Small intestine (tissue), 7 donors: ENCODE measurements at regions not wholly inside any gene's neighbourhood (a gene's known extent, or its start where the extent isn't known, plus 50 kb on each side); places are given as distances from the start of the nearest gene placed in this dataset.

Source experiments
- DNase-seq, 2 donors: peaks; one replicate each; pipeline versions ENCODE4 v3.0.0 to v3.0.0-alpha.2; 2013
- FAIRE-seq: peaks from 2 replicates; lab custom pipeline; 2012; peaks lifted over from hg19 to GRCh38; lab: Jason Lieb, UNC
- H3K27ac ChIP-seq, 3 donors: one replicate each; pipeline ENCODE4 v1.5.1; 2013; ENCODE audit warnings: low read length in 2 of 3, mild to moderate bottlenecking in 2 of 3, control low read depth in 1 of 3, inconsistent platforms in 1 of 3, low read depth in 1 of 3, moderate library complexity in 1 of 3
- H3K27me3 ChIP-seq, 3 donors: one replicate each; pipeline ENCODE4 v1.6.1; 2013; ENCODE audit warnings: low read length in 3 of 3, inconsistent platforms in 1 of 3; ENCODE audit not compliant: control insufficient read depth in 3 of 3, insufficient read depth in 3 of 3
- H3K36me3 ChIP-seq, 3 donors: one replicate each; pipeline ENCODE4 v1.6.1; 2013; ENCODE audit warnings: low read length in 3 of 3, inconsistent platforms in 1 of 3, low read depth in 1 of 3, mild to moderate bottlenecking in 1 of 3, moderate library complexity in 1 of 3; ENCODE audit not compliant: control insufficient read depth in 3 of 3, insufficient read depth in 2 of 3
- H3K4me1 ChIP-seq, 3 donors: one replicate each; pipeline ENCODE4 v1.6.1; 2013; ENCODE audit warnings: low read length in 2 of 3, inconsistent platforms in 1 of 3, low read depth in 1 of 3, mild to moderate bottlenecking in 1 of 3, moderate library complexity in 1 of 3; ENCODE audit not compliant: control insufficient read depth in 3 of 3, insufficient read depth in 2 of 3
- H3K4me3 ChIP-seq, 3 donors: one replicate each; pipeline ENCODE4 v1.5.1; 2013; ENCODE audit warnings: low read length in 3 of 3, control low read depth in 1 of 3, inconsistent platforms in 1 of 3, low read depth in 1 of 3, mild to moderate bottlenecking in 1 of 3, moderate library complexity in 1 of 3
- H3K9me3 ChIP-seq, 2 donors: one replicate each; pipeline ENCODE4 v1.6.1; 2013; ENCODE audit warnings: low read depth in 1 of 2, low read length in 1 of 2; ENCODE audit not compliant: control insufficient read depth in 2 of 2, insufficient read depth in 1 of 2
- WGBS, 3 donors: extraction: QIAGEN DNeasy Blood & Tissue Kit; methylation state at CpG; one replicate each; pipeline ENCODE4 v1.1.7; 2013; 5-methylcytosine and 5-hydroxymethylcytosine counted together
- donor health status: healthy with polysubstance abuse.
- donor health status: control.
- donor health status: control.
- donor health status: Bipolar disorder and iron deficiency.
- donor health status: healthy.

DNA sequence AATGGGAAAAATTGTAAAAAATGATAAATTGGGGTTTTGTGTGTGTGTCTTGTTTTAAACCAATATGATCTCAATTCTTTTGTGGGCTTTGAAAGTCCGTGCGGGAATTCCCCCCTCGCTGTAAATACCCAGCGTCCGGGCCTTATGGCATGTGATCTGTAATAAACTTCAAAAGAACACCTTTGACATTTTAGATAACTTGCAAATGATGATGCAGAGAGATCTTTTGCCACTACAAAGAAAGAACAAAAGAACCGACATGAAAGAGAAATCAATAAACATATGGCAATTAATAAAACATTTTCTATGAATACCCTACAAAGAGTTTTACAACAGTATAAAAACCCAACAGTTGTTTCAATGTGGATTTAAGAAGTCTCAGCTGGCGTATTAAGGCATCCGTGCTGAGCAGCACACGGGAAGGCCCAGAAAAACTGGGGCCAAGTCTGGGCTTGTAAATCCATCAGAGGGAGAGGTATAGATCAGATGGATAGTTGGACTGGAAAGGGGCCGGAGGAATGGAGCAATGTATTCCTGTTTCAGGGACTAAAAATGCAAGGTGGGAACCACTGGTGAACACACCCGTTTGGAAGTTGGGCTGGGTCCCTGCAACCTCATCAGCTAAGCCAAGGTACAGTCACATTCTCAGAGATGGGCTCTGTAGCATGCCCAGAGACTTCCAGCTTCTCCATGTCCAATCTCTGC is 115.2 kb downstream of the IRX5 start:
- H3K9me3 ChIP-seq = no peaks in the 10 kb centered on the region
- FAIRE-seq (no peak), DNase-seq (peak; percentile 28 to 44)
- H3K27ac ChIP-seq = no peak overlapping the region
- 17 to 57% (median 32%) methylated on average over 11 of the region's 11 CpGs for WGBS, 3 donors
- H3K27me3 ChIP-seq = peaks cover 0 to 5% (median 3%) of the 10 kb centered on the region in 3 donors
- no peaks in the 10 kb centered on the region for H3K36me3 ChIP-seq
- H3K4me1 ChIP-seq = no peaks in the 10 kb centered on the region
- H3K4me3 ChIP-seq = no peak overlapping the region

DNA sequence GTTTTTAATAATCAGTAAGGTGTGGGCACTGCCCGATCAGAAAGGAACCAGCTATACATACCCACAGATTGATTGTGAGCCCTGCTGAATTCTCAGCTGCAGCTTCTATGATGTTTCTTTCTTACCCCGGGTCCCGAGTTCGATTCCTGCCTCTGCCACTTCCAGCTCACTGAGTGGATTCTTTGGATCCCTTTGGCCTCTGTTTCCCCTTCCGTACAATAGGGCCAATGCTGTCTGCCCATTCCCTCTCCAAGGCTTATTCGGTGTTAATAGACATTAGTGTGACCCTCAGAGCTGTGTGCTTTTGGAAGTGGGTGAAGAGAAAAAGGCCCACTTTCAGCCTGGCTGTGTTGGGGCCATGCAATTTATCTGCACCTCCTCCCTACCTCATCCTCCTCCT is 115.8 kb downstream of the IRX5 start:
- Histone ChIP-seq H3K9me3 (no peaks in the 10 kb centered on the region), H3K4me3 (no peak overlapping the region), H3K4me1 (no peaks in the 10 kb centered on the region), H3K27ac (no peak overlapping the region), H3K36me3 (no peaks in the 10 kb centered on the region), H3K27me3 (peaks cover 0 to 5% (median 3%) of the 10 kb centered on the region in 3 donors)
- 41 to 83% (median 51%) methylated on average over 6 of the region's 6 CpGs for WGBS, 3 donors
- no peak for DNase-seq
- no peak for FAIRE-seq

DNA sequence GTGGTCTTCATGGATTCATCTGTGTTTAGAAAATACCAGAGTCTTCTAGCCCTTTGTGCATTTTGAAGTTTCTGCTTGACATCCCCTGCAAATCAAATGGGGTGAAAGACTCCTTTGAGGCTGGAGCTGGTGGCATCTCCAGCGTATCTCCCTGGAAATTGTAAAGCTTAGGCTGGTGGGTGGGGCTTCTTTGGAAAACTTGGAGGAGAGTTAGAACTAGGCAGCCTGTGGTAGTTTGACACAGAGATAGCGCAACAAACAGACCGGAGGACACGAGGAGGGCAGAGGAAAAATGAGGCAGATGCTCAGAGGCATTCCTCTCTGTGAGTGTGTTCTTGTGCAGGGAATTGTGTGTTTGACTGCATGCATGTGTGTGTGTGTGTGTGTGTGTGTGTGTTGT is 116.3 kb downstream of the IRX5 start:
- no peak for FAIRE-seq

GRCh38 chr16:55047331-55047730 is 116.7 kb downstream of the IRX5 start:
- DNase-seq (no peak), FAIRE-seq (no peak)
- Histone ChIP-seq H3K36me3 (no peaks in the 10 kb centered on the region), H3K9me3 (no peaks in the 10 kb centered on the region), H3K4me3 (no peak overlapping the region), H3K4me1 (no peaks in the 10 kb centered on the region), H3K27ac (no peak overlapping the region), H3K27me3 (peaks cover 0 to 5% (median 3%) of the 10 kb centered on the region in 3 donors)
- 83 to 89% (median 85%) methylated on average over 4 of the region's 4 CpGs for WGBS, 3 donors

More for the DNA sequence above, 116.3 kb downstream of the IRX5 start:
- peaks cover 0 to 5% (median 3%) of the 10 kb centered on the region in 3 donors for H3K27me3 ChIP-seq
- no peak overlapping the region for H3K4me3 ChIP-seq
- DNase-seq = no peak
- H3K36me3 ChIP-seq = no peaks in the 10 kb centered on the region
- 20 to 47% (median 40%) methylated on average over 4 of the region's 4 CpGs for WGBS, 3 donors
- H3K27ac ChIP-seq = no peak overlapping the region
- no peaks in the 10 kb centered on the region for H3K9me3 ChIP-seq
- no peaks in the 10 kb centered on the region for H3K4me1 ChIP-seq

DNA sequence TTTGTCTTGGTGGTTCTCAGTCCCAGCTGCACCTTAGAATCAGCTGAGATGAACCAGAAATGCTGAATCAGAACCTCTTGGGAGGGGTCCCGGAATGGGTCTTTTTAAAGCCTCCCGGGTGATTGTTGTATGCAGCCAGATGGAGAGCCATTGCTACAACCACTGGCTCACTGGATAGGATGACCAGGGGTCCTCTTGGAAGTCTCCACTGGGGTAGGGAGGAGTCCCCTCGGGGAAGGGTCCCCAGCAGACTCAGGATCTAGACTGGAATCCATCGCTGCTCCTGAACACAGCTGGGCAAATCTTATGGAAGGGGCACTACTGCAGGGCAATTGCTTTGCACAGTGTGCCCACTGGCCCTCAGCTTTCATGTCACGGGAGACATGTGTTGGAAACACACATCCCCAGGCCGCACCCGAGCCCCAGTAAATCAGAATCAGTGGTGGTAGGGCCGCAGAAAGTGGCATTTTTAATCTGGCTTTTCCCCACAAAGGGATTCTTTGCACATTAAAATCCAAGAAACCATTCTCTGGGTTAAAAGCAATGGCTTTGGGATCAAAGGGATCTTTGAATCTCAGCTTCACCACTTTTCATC is 117.3 kb downstream of the IRX5 start:
- Histone ChIP-seq H3K27ac (no peak overlapping the region), H3K27me3 (peaks cover 0 to 5% (median 3%) of the 10 kb centered on the region in 3 donors), H3K4me3 (no peak overlapping the region), H3K36me3 (no peaks in the 10 kb centered on the region), H3K4me1 (no peaks in the 10 kb centered on the region), H3K9me3 (no peaks in the 10 kb centered on the region)
- 72 to 94% (median 90%) methylated on average over 8 of the region's 8 CpGs for WGBS, 3 donors
- DNase-seq (no peak), FAIRE-seq (no peak)

DNA sequence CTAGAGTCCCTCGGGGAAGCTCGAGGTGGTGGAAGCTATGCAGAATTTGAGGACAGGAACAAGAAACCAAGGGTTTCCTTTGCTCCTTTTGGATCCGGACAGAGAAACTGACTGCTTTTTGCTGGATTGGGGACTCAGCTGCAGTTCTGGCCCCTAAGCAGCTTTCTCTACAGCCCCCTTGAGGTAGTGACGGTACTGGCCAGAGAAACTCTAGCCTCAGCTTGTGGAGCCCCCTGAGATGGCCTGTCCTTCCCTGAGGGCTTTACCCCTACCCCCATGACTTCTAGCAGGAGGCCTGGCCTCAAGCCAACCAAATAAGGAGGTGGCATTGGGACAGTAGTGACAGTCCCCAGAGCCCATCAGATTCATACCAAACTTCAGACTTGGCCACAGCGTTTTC is 118.1 kb downstream of the IRX5 start:
- 78 to 90% (median 81%) methylated on average over 5 of the region's 5 CpGs for WGBS, 3 donors
- DNase-seq (no peak), FAIRE-seq (no peak)
- no peaks in the 10 kb centered on the region for H3K36me3 ChIP-seq
- no peak overlapping the region for H3K27ac ChIP-seq
- no peaks in the 10 kb centered on the region for H3K9me3 ChIP-seq
- H3K4me1 ChIP-seq = no peaks in the 10 kb centered on the region
- peaks cover 0 to 3% (median 3%) of the 10 kb centered on the region in 3 donors for H3K27me3 ChIP-seq
- no peak overlapping the region for H3K4me3 ChIP-seq

- no peaks in the 10 kb centered on the region for H3K36me3 ChIP-seq
- FAIRE-seq (no peak), DNase-seq (no peak)
- peaks cover 0 to 16% (median 15%) of the 10 kb centered on the region in 3 donors for H3K27me3 ChIP-seq
- H3K27ac ChIP-seq = no peak overlapping the region
- H3K4me3 ChIP-seq = no peak overlapping the region
- H3K9me3 ChIP-seq = peaks cover 0 to 5% of the 10 kb centered on the region in 2 donors
- 67 to 82% (median 72%) methylated on average over 7 of the region's 7 CpGs for WGBS, 3 donors
- no peaks in the 10 kb centered on the region for H3K4me1 ChIP-seq
Measured at GRCh38 chr16:55051571-55052347, 121.1 kb downstream of the IRX5 start.

DNA sequence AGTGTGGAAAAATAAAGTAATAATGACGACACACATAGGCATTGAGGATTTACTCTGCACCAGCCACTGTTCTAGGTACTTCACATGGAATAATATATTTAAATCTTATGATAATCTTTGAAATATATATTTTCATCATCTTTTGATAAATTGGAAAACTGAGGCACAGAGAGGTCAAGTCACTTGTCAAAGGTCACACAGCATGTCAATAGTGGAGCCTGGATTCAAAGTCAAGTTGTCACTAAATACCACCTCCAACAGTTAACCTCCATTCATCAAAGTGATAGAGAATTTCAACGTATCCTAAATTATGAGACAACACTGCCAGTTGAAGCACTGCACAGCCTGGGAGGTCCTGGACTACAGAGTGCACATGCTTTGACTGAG is 121.7 kb downstream of the IRX5 start:
- DNase-seq = no peak

More for the DNA sequence above, 121.7 kb downstream of the IRX5 start:
- Histone ChIP-seq H3K27me3 (peaks cover 0 to 21% (median 16%) of the 10 kb centered on the region in 3 donors), H3K27ac (no peak overlapping the region), H3K4me1 (no peaks in the 10 kb centered on the region), H3K4me3 (no peak overlapping the region), H3K9me3 (peaks cover 0 to 5% of the 10 kb centered on the region in 2 donors), H3K36me3 (no peaks in the 10 kb centered on the region)
- FAIRE-seq = no peak
- 76 to 80% (median 79%) methylated on average over 2 of the region's 2 CpGs for WGBS, 3 donors
